IMR-90 (cell line): ENCODE measurements at regions not wholly inside any gene's neighbourhood (a gene's known extent, or its start where the extent isn't known, plus 50 kb on each side); places are given as distances from the start of the nearest gene placed in this dataset.

Source experiments
- ATAC-seq: fragments of 200-7000 bp; cut with Tn5 transposase; 2 replicates; pipeline ENCODE4 v1.9.1; 2020; ENCODE audit warnings: low read depth, mild to moderate bottlenecking, moderate library complexity
- BruUV-seq: library from RNA; stranded (reverse); fragments of 400-500 nt; replicated peaks from 2 replicates; lab custom pipeline; 2021; lab: Mats Ljungman, UMichigan
- CTCF ChIA-PET: fragments of 300-600 bp; formaldehyde crosslinking; extraction: SDS; loops from one replicate; lab custom pipeline; 2021; ENCODE audit warnings: antibody characterized with exemption; lab: Yijun Ruan, JAX
- POLR2A ChIA-PET: fragments of 300-600 bp; sonication (Branson Sonifier 250); formaldehyde crosslinking; loops from one replicate; lab custom pipeline; 2022; ENCODE audit warnings: antibody characterized with exemption; ENCODE audit not compliant: unreplicated experiment; lab: Charles Lee
- DNase-seq: peaks from one replicate; pipeline ENCODE4 v3.0.0; 2013
- H2AFZ ChIP-seq: replicated peaks from 2 replicates; pipeline ENCODE3; 2013; ENCODE audit warnings: low read length, mild to moderate bottlenecking; ENCODE audit not compliant: poor library complexity
- H2AK5ac ChIP-seq: 2 replicates; pipeline ENCODE4 v1.6.1; 2013; ENCODE audit warnings: low read depth, low read length, inconsistent platforms
- H2AK9ac ChIP-seq: replicated peaks from 2 replicates; pipeline ENCODE3; 2013; ENCODE audit warnings: mild to moderate bottlenecking, low read depth, low read length, moderate library complexity; ENCODE audit not compliant: poor library complexity
- H2BK120ac ChIP-seq: 2 replicates; pipeline ENCODE4 v1.6.1; 2013; ENCODE audit warnings: low read depth, low read length, inconsistent platforms
- H2BK15ac ChIP-seq: 3 replicates; pipeline ENCODE4 v1.6.1; 2013; ENCODE audit warnings: low read depth, low read length, inconsistent platforms
- H2BK20ac ChIP-seq: 2 replicates; pipeline ENCODE4 v1.6.1; 2013; ENCODE audit warnings: low read depth, mild to moderate bottlenecking, inconsistent platforms, low read length, moderate library complexity
- H2BK5ac ChIP-seq: 2 replicates; pipeline ENCODE4 v1.6.1; 2013; ENCODE audit warnings: mild to moderate bottlenecking, low read depth, low read length, inconsistent platforms; ENCODE audit not compliant: poor library complexity, severe bottlenecking
- H3K14ac ChIP-seq: replicated peaks from 2 replicates; pipeline ENCODE4 v1.6.1; 2013; ENCODE audit warnings: low read depth, low read length, inconsistent platforms
- H3K18ac ChIP-seq: 2 replicates; pipeline ENCODE4 v1.6.1; 2013; ENCODE audit warnings: low read depth, low read length, control low read depth
- H3K23ac ChIP-seq: 2 replicates; pipeline ENCODE4 v1.6.1; 2013; ENCODE audit warnings: low read depth, low read length, inconsistent platforms
- H3K27ac ChIP-seq: 2 replicates; pipeline ENCODE4 v1.5.1; 2013; ENCODE audit warnings: mild to moderate bottlenecking, control low read depth, low read length; ENCODE audit not compliant: insufficient read depth
- H3K27me3 ChIP-seq: 2 replicates; pipeline ENCODE4 v1.6.1; 2013; ENCODE audit warnings: low read length; ENCODE audit not compliant: control insufficient read depth, insufficient read depth
- H3K36me3 ChIP-seq: 2 replicates; pipeline ENCODE4 v1.6.1; 2013; ENCODE audit warnings: low read length, mixed read lengths; ENCODE audit not compliant: control insufficient read depth, insufficient read depth
- H3K4ac ChIP-seq: 2 replicates; pipeline ENCODE4 v1.6.1; 2013; ENCODE audit warnings: low read depth, low read length, inconsistent platforms
- H3K4me1 ChIP-seq: 2 replicates; pipeline ENCODE4 v1.6.1; 2013; ENCODE audit warnings: low read length, mixed read lengths; ENCODE audit not compliant: control insufficient read depth, insufficient read depth
- H3K4me2 ChIP-seq: 2 replicates; pipeline ENCODE4 v1.6.1; 2013; ENCODE audit warnings: low read depth, mild to moderate bottlenecking, control low read depth, low read length, moderate library complexity
- H3K4me3 ChIP-seq: 2 replicates; pipeline ENCODE4 v1.5.1; 2013; ENCODE audit warnings: low read depth, mild to moderate bottlenecking, control low read depth, low read length, moderate library complexity; ENCODE audit not compliant: insufficient read depth
- H3K56ac ChIP-seq: 2 replicates; pipeline ENCODE4 v1.6.1; 2013; ENCODE audit warnings: low read length, inconsistent platforms; ENCODE audit not compliant: insufficient read depth; ENCODE audit errors: extremely low read depth
- H3K79me1 ChIP-seq, 2 experiments: 2 replicates each; pipeline ENCODE4 v1.6.1; 2013; ENCODE audit warnings: low read length in 2 of 2, inconsistent platforms in 1 of 2, low read depth in 1 of 2
- H3K9ac ChIP-seq: 2 replicates; pipeline ENCODE4 v1.6.1; 2013; ENCODE audit warnings: low read depth, low read length, control low read depth
- H3K9me1 ChIP-seq: 2 replicates; pipeline ENCODE4 v1.6.1; 2013; ENCODE audit warnings: low read length, inconsistent platforms; ENCODE audit not compliant: insufficient read depth
- H3K9me3 ChIP-seq: 2 replicates; pipeline ENCODE4 v1.6.1; 2013; ENCODE audit warnings: low read length; ENCODE audit not compliant: control insufficient read depth, insufficient read depth
- H4K20me1 ChIP-seq: 2 replicates; pipeline ENCODE4 v1.6.1; 2013; ENCODE audit warnings: low read length, inconsistent platforms; ENCODE audit not compliant: insufficient read depth
- H4K5ac ChIP-seq: 2 replicates; pipeline ENCODE4 v1.6.1; 2013; ENCODE audit warnings: mild to moderate bottlenecking, low read depth, low read length, control low read depth
- H4K8ac ChIP-seq, 2 experiments: 2 replicates each; pipeline ENCODE4 v1.6.1; 2013; ENCODE audit warnings: low read depth in 2 of 2, low read length in 2 of 2, control low read depth in 1 of 2, inconsistent platforms in 1 of 2
- H4K91ac ChIP-seq: 2 replicates; pipeline ENCODE4 v1.6.1; 2013; ENCODE audit warnings: low read depth, low read length, inconsistent platforms; ENCODE audit not compliant: insufficient read depth
- BHLHE40 ChIP-seq: fragments of 150-350 bp; IDR thresholded peaks from 2 replicates; pipeline ENCODE4 v1.6.1; 2016; ENCODE audit warnings: mild to moderate bottlenecking, low read depth, low read length
- CHD1 ChIP-seq: IDR thresholded peaks from 2 replicates; pipeline ENCODE4 v1.6.1; 2012; ENCODE audit warnings: low read depth, low read length, improper control_type of control experiment
- CTCF ChIP-seq: conservative IDR thresholded peaks from 2 replicates; pipeline ENCODE4 v1.5.1; 2012; ENCODE audit warnings: mild to moderate bottlenecking, low read depth, low read length, improper control_type of control experiment
- ELK1 ChIP-seq: fragments of 150-350 bp; IDR thresholded peaks from 2 replicates; pipeline ENCODE4 v1.6.1; 2016; ENCODE audit warnings: low read depth, mild to moderate bottlenecking, low read length, moderate library complexity, borderline replicate concordance
- FOS ChIP-seq: fragments of 150-350 bp; IDR thresholded peaks from 2 replicates; pipeline ENCODE4 v1.6.1; 2016; ENCODE audit warnings: low read depth, low read length
- MAZ ChIP-seq: IDR thresholded peaks from 2 replicates; pipeline ENCODE4 v1.6.1; 2012; ENCODE audit warnings: low read depth, mild to moderate bottlenecking, low read length, improper control_type of control experiment, moderate library complexity, borderline replicate concordance
- MXI1 ChIP-seq: IDR thresholded peaks from 2 replicates; pipeline ENCODE4 v1.6.1; 2012; ENCODE audit warnings: low read depth, mild to moderate bottlenecking, low read length, moderate library complexity, borderline replicate concordance
- NFE2L2 ChIP-seq: fragments of 150-350 bp; IDR thresholded peaks from 2 replicates; pipeline ENCODE4 v1.6.1; 2016; ENCODE audit warnings: low read depth, mild to moderate bottlenecking, low read length
- POLR2A ChIP-seq: IDR thresholded peaks from 2 replicates; pipeline ENCODE4 v1.6.1; 2012; ENCODE audit warnings: mild to moderate bottlenecking, low read depth, low read length
- RAD21 ChIP-seq: IDR thresholded peaks from 2 replicates; pipeline ENCODE4 v1.6.1; 2012; ENCODE audit warnings: low read length, improper control_type of control experiment
- RCOR1 ChIP-seq: IDR thresholded peaks from 2 replicates; pipeline ENCODE4 v1.6.1; 2012; ENCODE audit warnings: mild to moderate bottlenecking, low read length, improper control_type of control experiment; ENCODE audit not compliant: insufficient replicate concordance
- RFX5 ChIP-seq: IDR thresholded peaks from 2 replicates; pipeline ENCODE4 v1.8.0; 2012; ENCODE audit warnings: low read depth, mild to moderate bottlenecking, low read length, moderate library complexity
- SMC3 ChIP-seq: fragments of 150-350 bp; IDR thresholded peaks from 2 replicates; pipeline ENCODE4 v1.6.1; 2016; ENCODE audit warnings: low read depth, mild to moderate bottlenecking, antibody characterized with exemption, low read length, moderate library complexity
- USF2 ChIP-seq: fragments of 150-350 bp; IDR thresholded peaks from 2 replicates; pipeline ENCODE4 v1.6.1; 2017; ENCODE audit warnings: mild to moderate bottlenecking, antibody characterized with exemption, low read length, low read depth
- WGBS, 2 experiments: methylation state at CpG; one replicate each; pipeline versions ENCODE4 v1.1.5 to v1.1.7; 2013; ENCODE audit warnings: missing lambda C conversion rate in 2 of 2; ENCODE audit not compliant: insufficient read length in 1 of 2; ENCODE audit errors: extremely low coverage in 2 of 2; 5-methylcytosine and 5-hydroxymethylcytosine counted together
- dilution Hi-C: fragments of 300-500 bp; cut with HindIII; formaldehyde crosslinking; loops from one replicate; pipeline ENCODE4 v1.14.3; 2018; ENCODE audit warnings: low sequenced_read_pairs; ENCODE audit not compliant: unreplicated experiment
- in situ Hi-C: fragments of 300-500 bp; cut with MboI; formaldehyde crosslinking; loops from 3 replicates; pipeline ENCODE4 v1.14.3; 2019; ENCODE audit warnings: low sequenced_read_pairs, inconsistent platforms, mixed read lengths
- intact Hi-C: fragments of 100-400 bp; cut with micrococcal nuclease; formaldehyde crosslinking; loops from 2 replicates; pipeline ENCODE4 v1.10.0; 2022

GRCh38 chrX:25068340-25068739, 52.6 kb upstream of the ARX start:
- Histone ChIP-seq H4K5ac (no peak overlapping the region), H3K9me1 (no peaks in the 10 kb centered on the region), H3K27me3 (no peaks in the 10 kb centered on the region), H3K4me1 (no peaks in the 10 kb centered on the region), H3K36me3 (no peaks in the 10 kb centered on the region), H3K56ac (no peak overlapping the region), H3K79me1 (no peaks in the 10 kb centered on the region), H2BK5ac (no peak overlapping the region), H4K20me1 (no peaks in the 10 kb centered on the region), H3K14ac (no peak overlapping the region), H3K4me3 (no peak overlapping the region), H3K23ac (no peak overlapping the region), H4K8ac (no peak overlapping the region), H2BK120ac (no peak overlapping the region), H3K4ac (no peak overlapping the region), H2AFZ (no peak overlapping the region), H4K91ac (no peak overlapping the region), H2BK15ac (no peak overlapping the region), H2AK5ac (no peak overlapping the region), H3K27ac (no peak overlapping the region), H2AK9ac (no peak overlapping the region), H3K18ac (no peak overlapping the region), H3K9me3 (no peaks in the 10 kb centered on the region), H3K4me2 (no peak overlapping the region), H2BK20ac (no peak overlapping the region), H3K9ac (no peak overlapping the region)
- TF ChIP-seq SMC3 (no peak), RCOR1 (no peak), USF2 (no peak), MAZ (no peak), RAD21 (no peak), CHD1 (no peak), BHLHE40 (no peak), POLR2A (no peak), CTCF (no peak), FOS (no peak), RFX5 (no peak), ELK1 (no peak), MXI1 (no peak), NFE2L2 (no peak)
- in situ Hi-C loops = no loop called here
- ChIA-PET CTCF (no interaction called here), POLR2A (no interaction called here)
- DNase-seq (no peak), ATAC-seq (no peak)
- dilution Hi-C loops = no loop called here
- intact Hi-C loops = no loop called here
- no CpG with 5 or more reads among the region's 5 CpGs for WGBS, 2 experiments
- no TSS peak for BruUV-seq
